Uterus (tissue), 2 donors: ENCODE measurements at regions not wholly inside any gene's neighbourhood (a gene's known extent, or its start where the extent isn't known, plus 50 kb on each side); places are given as distances from the start of the nearest gene placed in this dataset.

ENCODE experiments used
- POLR2A ChIP-seq, 2 donors: fragments of 450-650 bp; IDR thresholded peaks; one replicate each; pipeline ENCODE4 v1.6.1; 2016; ENCODE audit warnings: antibody characterized with exemption in 2 of 2, mild to moderate bottlenecking in 1 of 2, moderate library complexity in 1 of 2
- TF ChIP-seq, protein P1 (sequence below), 4 experiments: fragments of 200-600 bp in 2 of 4; fragments of 450-650 bp in 2 of 4; sonication (generic) in 2 of 4; IDR thresholded peaks; one replicate each; pipeline ENCODE4 v1.5.1; 2016 to 2019; ENCODE audit warnings: antibody characterized with exemption in 4 of 4, mild to moderate bottlenecking in 2 of 4, moderate library complexity in 1 of 4

- TF ChIP-seq, protein P1, sequence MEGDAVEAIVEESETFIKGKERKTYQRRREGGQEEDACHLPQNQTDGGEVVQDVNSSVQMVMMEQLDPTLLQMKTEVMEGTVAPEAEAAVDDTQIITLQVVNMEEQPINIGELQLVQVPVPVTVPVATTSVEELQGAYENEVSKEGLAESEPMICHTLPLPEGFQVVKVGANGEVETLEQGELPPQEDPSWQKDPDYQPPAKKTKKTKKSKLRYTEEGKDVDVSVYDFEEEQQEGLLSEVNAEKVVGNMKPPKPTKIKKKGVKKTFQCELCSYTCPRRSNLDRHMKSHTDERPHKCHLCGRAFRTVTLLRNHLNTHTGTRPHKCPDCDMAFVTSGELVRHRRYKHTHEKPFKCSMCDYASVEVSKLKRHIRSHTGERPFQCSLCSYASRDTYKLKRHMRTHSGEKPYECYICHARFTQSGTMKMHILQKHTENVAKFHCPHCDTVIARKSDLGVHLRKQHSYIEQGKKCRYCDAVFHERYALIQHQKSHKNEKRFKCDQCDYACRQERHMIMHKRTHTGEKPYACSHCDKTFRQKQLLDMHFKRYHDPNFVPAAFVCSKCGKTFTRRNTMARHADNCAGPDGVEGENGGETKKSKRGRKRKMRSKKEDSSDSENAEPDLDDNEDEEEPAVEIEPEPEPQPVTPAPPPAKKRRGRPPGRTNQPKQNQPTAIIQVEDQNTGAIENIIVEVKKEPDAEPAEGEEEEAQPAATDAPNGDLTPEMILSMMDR (IDR thresholded peaks at IDR 0.05): no peak
- TF ChIP-seq POLR2A (IDR thresholded peaks at IDR 0.05): no peak
Measured at GRCh38 chr2:125264453-125264852, 1239.4 kb downstream of the CNTNAP5 start.
